ENCODE measurements at regions not wholly inside any gene's neighbourhood (a gene's known extent, or its start where the extent isn't known, plus 50 kb on each side); places are given as distances from the start of the nearest gene placed in this dataset.
"Not testable (repeated sequence)": the region's sequence is repeated elsewhere in the genome, so short reads cannot be mapped to it uniquely, and the experiment has no call there.

DNA sequence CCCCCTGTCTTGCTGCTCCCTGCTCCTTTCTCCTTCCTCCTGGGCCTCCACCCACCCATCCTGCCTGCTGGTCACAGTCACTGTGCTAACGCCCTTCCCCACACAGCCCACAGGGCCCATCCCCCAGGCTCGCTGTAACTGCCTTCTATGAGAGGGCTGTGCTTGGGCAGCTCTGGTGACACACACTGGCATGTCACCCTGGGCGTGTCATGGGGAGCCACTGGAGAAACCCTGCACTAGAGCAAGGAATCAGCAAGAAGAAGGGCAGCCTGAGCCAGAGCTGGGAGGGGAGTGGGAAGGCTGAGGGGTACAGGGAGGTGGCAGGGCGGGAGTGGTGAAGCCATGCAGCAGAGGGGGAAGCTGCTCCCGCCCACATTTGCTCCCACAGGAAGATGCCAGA is 128.4 kb upstream of the FOXD4L5 start:
- POLR2A ChIA-PET (ENCODE audit: low non-redundant PET); CTCF ChIA-PET; H3K9me3 ChIP-seq (ENCODE audit: low read depth, low read length, poor library complexity, severe bottlenecking); BruUV-seq (replicated peaks); H3K27ac ChIP-seq (ENCODE audit: low read depth, low read length, poor library complexity, severe bottlenecking); H3K4me3 ChIP-seq (ENCODE audit: low read depth, low read length, poor library complexity, severe bottlenecking); H3K27me3 ChIP-seq (replicated peaks; ENCODE audit: insufficient read depth, low read depth, low read length, poor library complexity); H3K36me3 ChIP-seq (ENCODE audit: insufficient read depth, low read length, poor library complexity, severe bottlenecking); H3K4me1 ChIP-seq (ENCODE audit: insufficient read depth, low read length, poor library complexity, severe bottlenecking); DNase-seq (ENCODE audit: low spot score); intact Hi-C loops (cut with micrococcal nuclease; ENCODE audit: unreplicated experiment): not testable (repeated sequence)

GRCh38 chr9:65411901-65412300 is 126.9 kb upstream of the FOXD4L5 start:
- Histone ChIP-seq H3K4me3 (ENCODE audit: low read depth, low read length, poor library complexity, severe bottlenecking) (no peak overlapping the region), H3K36me3 (ENCODE audit: insufficient read depth, low read length, poor library complexity, severe bottlenecking) (no peaks in the 10 kb centered on the region), H3K27me3 (replicated peaks; ENCODE audit: insufficient read depth, low read depth, low read length, poor library complexity) (no peaks in the 10 kb centered on the region), H3K4me1 (ENCODE audit: insufficient read depth, low read length, poor library complexity, severe bottlenecking) (no peaks in the 10 kb centered on the region), H3K9me3 (ENCODE audit: low read depth, low read length, poor library complexity, severe bottlenecking) (peaks cover 4% of the 10 kb centered on the region), H3K27ac (ENCODE audit: low read depth, low read length, poor library complexity, severe bottlenecking) (no peak overlapping the region)
- ChIA-PET POLR2A (ENCODE audit: low non-redundant PET) (no interaction called here), CTCF (no interaction called here)
- no peak for DNase-seq (ENCODE audit: low spot score)
- intact Hi-C loops (cut with micrococcal nuclease; ENCODE audit: unreplicated experiment) = no loop called here
- TF ChIP-seq EZH2 (IDR thresholded peaks at IDR 0.05; ENCODE audit: borderline replicate concordance, low read depth, low read length, poor library complexity, severe bottlenecking) (no peak), CTCF (conservative IDR thresholded peaks at IDR 0.05; ENCODE audit: low read depth, low read length) (no peak)
- no TSS peak for BruUV-seq (replicated peaks)

DNA sequence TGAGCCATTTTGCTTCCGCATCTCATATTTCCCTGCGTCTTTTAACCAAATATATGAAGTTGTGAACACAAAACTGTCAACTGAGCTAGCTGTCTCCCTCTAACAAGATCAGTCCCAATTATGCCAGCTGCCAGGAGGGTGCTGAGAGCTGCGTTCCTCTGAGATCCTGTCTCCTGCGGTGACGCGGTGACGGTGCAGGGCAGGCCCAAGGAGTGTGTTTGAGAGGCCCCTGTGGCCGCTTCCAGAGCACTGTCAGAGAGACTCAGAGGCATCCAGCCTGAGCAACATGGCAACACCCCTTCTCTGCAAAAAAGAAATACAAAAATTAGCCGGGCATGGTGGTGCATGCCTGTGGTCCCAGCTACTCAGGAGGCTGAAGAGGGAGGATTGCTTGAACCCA is 126.3 kb upstream of the FOXD4L5 start:
- Histone ChIP-seq H3K27me3 (replicated peaks; ENCODE audit: insufficient read depth, low read depth, low read length, poor library complexity) (no peaks in the 10 kb centered on the region), H3K4me3 (ENCODE audit: low read depth, low read length, poor library complexity, severe bottlenecking) (no peak overlapping the region), H3K4me1 (ENCODE audit: insufficient read depth, low read length, poor library complexity, severe bottlenecking) (no peaks in the 10 kb centered on the region), H3K27ac (ENCODE audit: low read depth, low read length, poor library complexity, severe bottlenecking) (no peak overlapping the region), H3K36me3 (ENCODE audit: insufficient read depth, low read length, poor library complexity, severe bottlenecking) (no peaks in the 10 kb centered on the region), H3K9me3 (ENCODE audit: low read depth, low read length, poor library complexity, severe bottlenecking) (peaks cover 4% of the 10 kb centered on the region)
- intact Hi-C loops (cut with micrococcal nuclease; ENCODE audit: unreplicated experiment) = no loop called here
- no TSS peak for BruUV-seq (replicated peaks)
- DNase-seq (ENCODE audit: low spot score) = no peak
- TF ChIP-seq CTCF (conservative IDR thresholded peaks at IDR 0.05; ENCODE audit: low read depth, low read length) = no peak
- no peak for TF ChIP-seq EZH2 (IDR thresholded peaks at IDR 0.05; ENCODE audit: borderline replicate concordance, low read depth, low read length, poor library complexity, severe bottlenecking)
- ChIA-PET CTCF (no interaction called here), POLR2A (ENCODE audit: low non-redundant PET) (no interaction called here)

DNA sequence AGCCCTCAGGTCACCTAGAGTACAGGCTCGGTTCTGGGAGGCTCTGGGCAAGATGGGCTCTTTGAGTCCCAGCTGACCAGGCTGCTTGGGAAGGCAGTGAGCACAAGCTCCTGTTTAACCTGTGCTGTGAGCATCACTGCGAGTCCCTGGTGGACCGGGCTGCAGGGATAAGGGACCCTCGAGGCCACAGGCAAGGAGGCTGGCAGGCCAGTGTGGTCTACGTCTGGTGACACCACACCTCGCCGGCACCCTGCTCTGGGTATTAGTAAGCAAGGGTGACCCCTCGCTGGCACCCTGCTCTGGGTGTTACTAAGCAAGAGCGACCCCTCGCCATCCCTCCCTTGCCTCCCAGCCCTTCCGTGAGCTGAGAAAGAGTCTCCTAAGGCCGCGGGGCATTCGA is 125.9 kb upstream of the FOXD4L5 start:
- Histone ChIP-seq H3K9me3 (ENCODE audit: low read depth, low read length, poor library complexity, severe bottlenecking) (peaks cover 4% of the 10 kb centered on the region), H3K36me3 (ENCODE audit: insufficient read depth, low read length, poor library complexity, severe bottlenecking) (no peaks in the 10 kb centered on the region), H3K27me3 (replicated peaks; ENCODE audit: insufficient read depth, low read depth, low read length, poor library complexity) (no peaks in the 10 kb centered on the region), H3K4me3 (ENCODE audit: low read depth, low read length, poor library complexity, severe bottlenecking) (no peak overlapping the region), H3K4me1 (ENCODE audit: insufficient read depth, low read length, poor library complexity, severe bottlenecking) (no peaks in the 10 kb centered on the region), H3K27ac (ENCODE audit: low read depth, low read length, poor library complexity, severe bottlenecking) (no peak overlapping the region)
- intact Hi-C loops (cut with micrococcal nuclease; ENCODE audit: unreplicated experiment) = no loop called here
- DNase-seq (ENCODE audit: low spot score) = no peak
- no peak for TF ChIP-seq EZH2 (IDR thresholded peaks at IDR 0.05; ENCODE audit: borderline replicate concordance, low read depth, low read length, poor library complexity, severe bottlenecking)
- TF ChIP-seq CTCF (conservative IDR thresholded peaks at IDR 0.05; ENCODE audit: low read depth, low read length) = no peak
- CTCF ChIA-PET = no interaction called here
- POLR2A ChIA-PET (ENCODE audit: low non-redundant PET) = no interaction called here
- BruUV-seq (replicated peaks) = no TSS peak

Data from A673 (cell line).